ENCODE measurements at regions not wholly inside any gene's neighbourhood (a gene's known extent, or its start where the extent isn't known, plus 50 kb on each side); places are given as distances from the start of the nearest gene placed in this dataset.

DNA sequence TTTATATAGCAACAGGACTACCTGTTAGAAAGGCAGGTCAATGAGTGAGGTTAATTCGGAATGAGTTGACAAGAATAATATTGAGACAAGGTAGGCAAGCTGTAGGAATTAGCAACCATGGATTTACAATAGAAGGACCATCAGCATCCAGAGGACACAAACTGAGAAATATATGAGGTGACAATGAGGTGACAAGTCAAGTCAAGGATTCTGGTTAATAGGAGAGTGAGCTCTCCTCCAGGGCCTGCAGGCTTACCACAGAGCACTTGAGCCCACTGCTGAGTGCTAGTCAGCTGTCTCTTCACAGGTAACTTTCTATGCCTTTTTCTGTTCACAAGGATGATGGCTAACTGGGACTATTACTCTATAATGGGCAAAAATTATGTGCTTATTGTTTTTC is 227.2 kb downstream of the MRPS30 start:
- TF ChIP-seq, protein P1, sequence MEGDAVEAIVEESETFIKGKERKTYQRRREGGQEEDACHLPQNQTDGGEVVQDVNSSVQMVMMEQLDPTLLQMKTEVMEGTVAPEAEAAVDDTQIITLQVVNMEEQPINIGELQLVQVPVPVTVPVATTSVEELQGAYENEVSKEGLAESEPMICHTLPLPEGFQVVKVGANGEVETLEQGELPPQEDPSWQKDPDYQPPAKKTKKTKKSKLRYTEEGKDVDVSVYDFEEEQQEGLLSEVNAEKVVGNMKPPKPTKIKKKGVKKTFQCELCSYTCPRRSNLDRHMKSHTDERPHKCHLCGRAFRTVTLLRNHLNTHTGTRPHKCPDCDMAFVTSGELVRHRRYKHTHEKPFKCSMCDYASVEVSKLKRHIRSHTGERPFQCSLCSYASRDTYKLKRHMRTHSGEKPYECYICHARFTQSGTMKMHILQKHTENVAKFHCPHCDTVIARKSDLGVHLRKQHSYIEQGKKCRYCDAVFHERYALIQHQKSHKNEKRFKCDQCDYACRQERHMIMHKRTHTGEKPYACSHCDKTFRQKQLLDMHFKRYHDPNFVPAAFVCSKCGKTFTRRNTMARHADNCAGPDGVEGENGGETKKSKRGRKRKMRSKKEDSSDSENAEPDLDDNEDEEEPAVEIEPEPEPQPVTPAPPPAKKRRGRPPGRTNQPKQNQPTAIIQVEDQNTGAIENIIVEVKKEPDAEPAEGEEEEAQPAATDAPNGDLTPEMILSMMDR (IDR thresholded peaks at IDR 0.05): no peak
- TF ChIP-seq POLR2A (IDR thresholded peaks at IDR 0.05) (no peak), POLR2AphosphoS5 (IDR thresholded peaks at IDR 0.05) (no peak)

All from breast epithelium (tissue), 3 donors.